ENCODE measurements at regions not wholly inside any gene's neighbourhood (a gene's known extent, or its start where the extent isn't known, plus 50 kb on each side); places are given as distances from the start of the nearest gene placed in this dataset.

- DNase-seq = no peak
- no peaks in the 10 kb centered on the region for H3K36me3 Mint-ChIP-seq
- no peaks in the 10 kb centered on the region for H3K27me3 ChIP-seq (ENCODE audit: control insufficient read depth, insufficient read depth, low read length)
- no peaks in the 10 kb centered on the region for H3K9me3 Mint-ChIP-seq
- H3K4me3 ChIP-seq (ENCODE audit: low read length) = no peak overlapping the region
- no peak for ATAC-seq
- intact Hi-C loops (cut with micrococcal nuclease) = no loop called here
- H3K27ac Mint-ChIP-seq = peak overlapping the region; percentile 44 to 71
- peaks cover 9 to 10% of the 10 kb centered on the region in 2 donors for H3K4me1 Mint-ChIP-seq
- no peak overlapping the region for H3K4me3 Mint-ChIP-seq
- TF ChIP-seq CTCF (IDR thresholded peaks at IDR 0.05) = no peak
- no peak overlapping the region for H3K27ac ChIP-seq (ENCODE audit: low read length)
- H3K36me3 ChIP-seq (ENCODE audit: control insufficient read depth, insufficient read depth, low read length) = no peaks in the 10 kb centered on the region
- no peaks in the 10 kb centered on the region for H3K27me3 Mint-ChIP-seq (ENCODE audit: low read depth in 2 of 2)
- H3K4me1 ChIP-seq (ENCODE audit: control insufficient read depth, insufficient read depth, low read length) = peaks cover 55% of the 10 kb centered on the region
- 89% methylated on average over 6 of the region's 7 CpGs for WGBS (ENCODE audit: insufficient coverage)
- no peaks in the 10 kb centered on the region for H3K9me3 ChIP-seq (ENCODE audit: control insufficient read depth, insufficient read depth, low read length)
These were observed 75.3 kb upstream of the NCAM1 start for GRCh38 chr11:112885744-112886433.

- WGBS (ENCODE audit: insufficient coverage) = 81% methylated on average over 7 of the region's 7 CpGs
- Mint-ChIP-seq H3K4me3 (peak overlapping the region; percentile 65), H3K27ac (peak overlapping the region; percentile 44 to 71), H3K36me3 (no peaks in the 10 kb centered on the region), H3K27me3 (ENCODE audit: low read depth in 2 of 2) (no peaks in the 10 kb centered on the region), H3K9me3 (no peaks in the 10 kb centered on the region), H3K4me1 (peaks cover 9 to 10% of the 10 kb centered on the region in 2 donors)
- TF ChIP-seq CTCF (IDR thresholded peaks at IDR 0.05) = no peak
- Histone ChIP-seq H3K9me3 (ENCODE audit: control insufficient read depth, insufficient read depth, low read length) (no peaks in the 10 kb centered on the region), H3K27me3 (ENCODE audit: control insufficient read depth, insufficient read depth, low read length) (no peaks in the 10 kb centered on the region), H3K27ac (ENCODE audit: low read length) (no peak overlapping the region), H3K36me3 (ENCODE audit: control insufficient read depth, insufficient read depth, low read length) (no peaks in the 10 kb centered on the region), H3K4me1 (ENCODE audit: control insufficient read depth, insufficient read depth, low read length) (peaks cover 46% of the 10 kb centered on the region), H3K4me3 (ENCODE audit: low read length) (no peak overlapping the region)
- intact Hi-C loops (cut with micrococcal nuclease) = no loop called here
- DNase-seq = peak in 1 of 2 donors; percentile 5
- ATAC-seq = peak; percentile 50 to 77 (median 70)
These were observed 74.5 kb upstream of the NCAM1 start for GRCh38 chr11:112886434-112887370.

GRCh38 chr11:112889446-112889845 is 71.8 kb upstream of the NCAM1 start:
- TF ChIP-seq CTCF (IDR thresholded peaks at IDR 0.05) = no peak
- Histone ChIP-seq H3K4me1 (ENCODE audit: control insufficient read depth, insufficient read depth, low read length) (peaks cover 19% of the 10 kb centered on the region), H3K4me3 (ENCODE audit: low read length) (no peak overlapping the region), H3K9me3 (ENCODE audit: control insufficient read depth, insufficient read depth, low read length) (no peaks in the 10 kb centered on the region), H3K27me3 (ENCODE audit: control insufficient read depth, insufficient read depth, low read length) (no peaks in the 10 kb centered on the region), H3K27ac (ENCODE audit: low read length) (no peak overlapping the region), H3K36me3 (ENCODE audit: control insufficient read depth, insufficient read depth, low read length) (no peaks in the 10 kb centered on the region)
- Mint-ChIP-seq H3K27ac (no peak overlapping the region), H3K4me3 (no peak overlapping the region), H3K4me1 (peaks cover 10 to 25% of the 10 kb centered on the region in 2 donors), H3K36me3 (no peaks in the 10 kb centered on the region), H3K9me3 (no peaks in the 10 kb centered on the region), H3K27me3 (ENCODE audit: low read depth in 2 of 2) (peaks cover 0 to 15% of the 10 kb centered on the region in 2 donors)
- DNase-seq (no peak), ATAC-seq (no peak)
- intact Hi-C loops (cut with micrococcal nuclease) = no loop called here
- 84% methylated on average over 3 of the region's 3 CpGs for WGBS (ENCODE audit: insufficient coverage)

Data from natural killer cell (primary cell).